Tibial nerve (tissue), 3 donors: ENCODE measurements at regions not wholly inside any gene's neighbourhood (a gene's known extent, or its start where the extent isn't known, plus 50 kb on each side); places are given as distances from the start of the nearest gene placed in this dataset.

Experiments
- CTCF ChIP-seq, 5 experiments: fragments of 200-600 bp in 3 of 5; fragments of 450-650 bp in 2 of 5; sonication (generic) in 3 of 5; IDR thresholded peaks; one replicate each; pipeline ENCODE4 v1.5.1; 2016 to 2019; ENCODE audit warnings: antibody characterized with exemption in 5 of 5, mild to moderate bottlenecking in 3 of 5, moderate library complexity in 2 of 5
- POLR2A ChIP-seq, 2 donors: fragments of 450-650 bp; IDR thresholded peaks; one replicate each; pipeline ENCODE4 v1.6.1; 2017; ENCODE audit warnings: antibody characterized with exemption in 2 of 2, mild to moderate bottlenecking in 2 of 2, moderate library complexity in 2 of 2

DNA sequence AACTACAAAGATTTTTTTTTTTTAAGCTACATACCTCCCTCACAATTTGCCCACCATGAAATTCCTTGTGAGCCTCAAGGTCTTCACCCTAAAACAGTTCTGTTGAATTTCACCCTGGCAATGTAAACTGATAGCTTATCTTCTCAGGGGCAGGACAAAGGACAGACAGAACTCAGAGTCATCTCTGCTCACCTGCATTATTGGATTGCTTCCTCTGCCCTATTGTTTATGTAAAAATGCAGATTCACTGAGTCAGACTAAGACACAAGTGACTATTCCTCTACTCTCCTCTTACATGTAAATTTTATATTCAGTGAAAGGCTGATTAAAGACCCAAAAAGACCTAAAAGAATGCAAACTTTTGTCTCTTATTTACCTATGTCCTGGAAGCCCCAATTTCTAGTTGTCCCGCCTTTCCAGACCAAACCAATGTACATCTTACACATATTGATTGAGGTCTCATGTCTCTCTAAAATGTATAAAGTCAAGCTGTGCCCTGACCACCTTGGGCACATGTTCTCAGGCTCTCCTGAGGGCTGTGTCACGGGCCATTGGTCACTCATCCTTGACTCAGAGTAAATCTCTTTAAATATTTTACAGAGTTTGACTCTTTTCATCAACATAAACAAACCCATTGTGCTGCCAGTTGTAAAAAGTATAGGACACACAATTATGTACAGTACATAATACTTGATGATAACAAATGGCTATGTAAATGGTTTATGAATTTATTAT lies 440.2 kb downstream of the HTR7 start:
- no peak for TF ChIP-seq CTCF (IDR thresholded peaks at IDR 0.05)
- TF ChIP-seq POLR2A (IDR thresholded peaks at IDR 0.05): no peak
